ENCODE measurements at regions not wholly inside any gene's neighbourhood (a gene's known extent, or its start where the extent isn't known, plus 50 kb on each side); places are given as distances from the start of the nearest gene placed in this dataset.

GRCh38 chrX:20829665-20830491 lies 544.3 kb upstream of the CNKSR2 start:
- intact Hi-C loops (cut with DNase I) = no loop called here
- no peaks in the 10 kb centered on the region for H3K9me3 ChIP-seq
- H3K27ac ChIP-seq = no peak overlapping the region
- no peak for TF ChIP-seq CTCF (IDR thresholded peaks at IDR 0.05)
- no peaks in the 10 kb centered on the region for H3K27me3 ChIP-seq
- DNase-seq (ENCODE audit: low spot score in 2 of 2) = no peak
- no peaks in the 10 kb centered on the region for H3K4me1 ChIP-seq
- H3K4me3 ChIP-seq = no peak overlapping the region
- no peaks in the 10 kb centered on the region for H3K36me3 ChIP-seq

- no peak for TF ChIP-seq CTCF (IDR thresholded peaks at IDR 0.05)
- Histone ChIP-seq H3K27me3 (no peaks in the 10 kb centered on the region), H3K36me3 (no peaks in the 10 kb centered on the region), H3K4me1 (no peaks in the 10 kb centered on the region), H3K4me3 (no peak overlapping the region), H3K9me3 (no peaks in the 10 kb centered on the region), H3K27ac (no peak overlapping the region)
- DNase-seq (ENCODE audit: low spot score in 2 of 2) = no peak
- intact Hi-C loops (cut with DNase I) = no loop called here
Measured at GRCh38 chrX:20825984-20826383, 548.2 kb upstream of the CNKSR2 start.

GRCh38 chrX:20803971-20804370 lies 537.3 kb upstream of the RPS6KA3 start:
- Histone ChIP-seq H3K27me3 (no peaks in the 10 kb centered on the region), H3K4me1 (no peaks in the 10 kb centered on the region), H3K27ac (no peak overlapping the region), H3K9me3 (no peaks in the 10 kb centered on the region), H3K36me3 (no peaks in the 10 kb centered on the region), H3K4me3 (no peak overlapping the region)
- DNase-seq (ENCODE audit: low spot score in 2 of 2) = no peak
- TF ChIP-seq CTCF (IDR thresholded peaks at IDR 0.05) = no peak
- intact Hi-C loops (cut with DNase I) = no loop called here

- Histone ChIP-seq H3K4me3 (no peak overlapping the region), H3K4me1 (no peaks in the 10 kb centered on the region), H3K9me3 (no peaks in the 10 kb centered on the region), H3K27me3 (no peaks in the 10 kb centered on the region), H3K27ac (no peak overlapping the region), H3K36me3 (no peaks in the 10 kb centered on the region)
- TF ChIP-seq CTCF (IDR thresholded peaks at IDR 0.05) = no peak
- intact Hi-C loops (cut with DNase I) = no loop called here
- DNase-seq (ENCODE audit: low spot score in 2 of 2) = no peak
Measured at GRCh38 chrX:20802036-20802435, 535.3 kb upstream of the RPS6KA3 start.

- Histone ChIP-seq H3K9me3 (no peaks in the 10 kb centered on the region), H3K27me3 (no peaks in the 10 kb centered on the region), H3K36me3 (no peaks in the 10 kb centered on the region), H3K4me1 (no peaks in the 10 kb centered on the region), H3K27ac (no peak overlapping the region), H3K4me3 (no peak overlapping the region)
- DNase-seq (ENCODE audit: low spot score in 2 of 2) = no peak
- TF ChIP-seq CTCF (IDR thresholded peaks at IDR 0.05) = no peak
- intact Hi-C loops (cut with DNase I) = no loop called here
Measured at GRCh38 chrX:20796450-20796849, 529.7 kb upstream of the RPS6KA3 start.
